HuH-7 (cell line): ENCODE measurements at regions not wholly inside any gene's neighbourhood (a gene's known extent, or its start where the extent isn't known, plus 50 kb on each side); places are given as distances from the start of the nearest gene placed in this dataset.
A peak's percentile ranks its signal among the peaks of the same experiment; 100 is the strongest.

Experiments
- DNase-seq: peaks from one replicate; pipeline ENCODE4 v3.0.0; 2011; ENCODE audit warnings: low spot score

- no peak for DNase-seq
Observed at GRCh38 chr2:168378960-168379669, 77.0 kb upstream of the CERS6 start.

- no peak for DNase-seq
Observed at GRCh38 chr2:168380500-168380899, 75.6 kb upstream of the CERS6 start.

- DNase-seq: no peak
Observed at GRCh38 chr2:168392024-168392423, 64.0 kb upstream of the CERS6 start.

GRCh38 chr2:168392797-168393196 lies 63.3 kb upstream of the CERS6 start:
- no peak for DNase-seq

- no peak for DNase-seq
Observed at GRCh38 chr2:168394262-168394661, 61.8 kb upstream of the CERS6 start.

- DNase-seq: no peak
Observed at GRCh38 chr2:168396131-168396530, 59.9 kb upstream of the CERS6 start.

- no peak for DNase-seq
Observed at GRCh38 chr2:168397629-168398028, 58.4 kb upstream of the CERS6 start.

GRCh38 chr2:168401048-168401556 lies 55.0 kb upstream of the CERS6 start:
- DNase-seq: no peak

- no peak for DNase-seq
Observed at GRCh38 chr2:168401771-168402170, 54.3 kb upstream of the CERS6 start.

GRCh38 chr2:168402531-168402930 lies 53.5 kb upstream of the CERS6 start:
- DNase-seq: no peak

- DNase-seq: no peak
Observed at GRCh38 chr2:168403736-168404135, 52.3 kb upstream of the CERS6 start.

- DNase-seq: peak; percentile 42
Observed at GRCh38 chr2:168404764-168405163, 51.3 kb upstream of the CERS6 start.
